ENCODE measurements at regions not wholly inside any gene's neighbourhood (a gene's known extent, or its start where the extent isn't known, plus 50 kb on each side); places are given as distances from the start of the nearest gene placed in this dataset.

GRCh38 chr15:35867356-35867755 lies 321.4 kb upstream of the DPH6 start:
- no peak for TF ChIP-seq CTCF (IDR thresholded peaks at IDR 0.05)
- TF ChIP-seq POLR2A (IDR thresholded peaks at IDR 0.05) = no peak

All from esophagus squamous epithelium (tissue), 4 donors.